ENCODE measurements at regions not wholly inside any gene's neighbourhood (a gene's known extent, or its start where the extent isn't known, plus 50 kb on each side); places are given as distances from the start of the nearest gene placed in this dataset.

- DNase-seq (no peak), ATAC-seq (no peak)
Measured at GRCh38 chr13:82698383-82698782, 1183.9 kb downstream of the SLITRK1 start.

GRCh38 chr13:82693607-82694006 is 1188.7 kb downstream of the SLITRK1 start:
- DNase-seq: no peak
- no peak for ATAC-seq

- ATAC-seq: peak; percentile 52
- DNase-seq: no peak
Measured at GRCh38 chr13:82688400-82688994, 1193.8 kb downstream of the SLITRK1 start.

GRCh38 chr13:82687884-82688283 is 1194.4 kb downstream of the SLITRK1 start:
- DNase-seq: no peak
- ATAC-seq: no peak

- DNase-seq (no peak), ATAC-seq (no peak)
Measured at GRCh38 chr13:82681535-82681934, 1200.7 kb downstream of the SLITRK1 start.

GRCh38 chr13:82678052-82678451 is 1204.2 kb downstream of the SLITRK1 start:
- DNase-seq (no peak), ATAC-seq (no peak)

GRCh38 chr13:82675024-82675423 is 1207.2 kb downstream of the SLITRK1 start:
- no peak for ATAC-seq
- DNase-seq: no peak

- DNase-seq: no peak
- ATAC-seq: no peak
Measured at GRCh38 chr13:82674546-82674945, 1207.7 kb downstream of the SLITRK1 start.

GRCh38 chr13:82672248-82672647 is 1210.0 kb downstream of the SLITRK1 start:
- DNase-seq: no peak

GRCh38 chr13:82664183-82664582 is 1218.1 kb downstream of the SLITRK1 start:
- no peak for DNase-seq
- no peak for ATAC-seq

More at GRCh38 chr13:82672248-82672647, 1210.0 kb downstream of the SLITRK1 start:
- ATAC-seq: no peak

GRCh38 chr13:82661126-82661525 is 1221.1 kb downstream of the SLITRK1 start:
- DNase-seq (no peak), ATAC-seq (no peak)

GRCh38 chr13:82658811-82659210 is 1223.5 kb downstream of the SLITRK1 start:
- DNase-seq (no peak), ATAC-seq (no peak)

GRCh38 chr13:82657471-82657870 is 1224.8 kb downstream of the SLITRK1 start:
- ATAC-seq (no peak), DNase-seq (no peak)

- ATAC-seq: no peak
Measured at GRCh38 chr13:82654861-82655855, 1227.1 kb downstream of the SLITRK1 start.

GRCh38 chr13:82654143-82654542 is 1228.1 kb downstream of the SLITRK1 start:
- DNase-seq: no peak
- ATAC-seq: no peak

More at GRCh38 chr13:82654861-82655855, 1227.1 kb downstream of the SLITRK1 start:
- DNase-seq: no peak

GRCh38 chr13:82647540-82647939 is 1234.7 kb downstream of the SLITRK1 start:
- no peak for DNase-seq
- ATAC-seq: no peak

GRCh38 chr13:82636119-82636518 is 1246.2 kb downstream of the SLITRK1 start:
- DNase-seq (no peak), ATAC-seq (no peak)

GRCh38 chr13:82634946-82635345 is 1247.3 kb downstream of the SLITRK1 start:
- no peak for DNase-seq
- ATAC-seq: no peak

GRCh38 chr13:82627183-82627582 is 1255.1 kb downstream of the SLITRK1 start:
- DNase-seq (no peak), ATAC-seq (no peak)

- no peak for ATAC-seq
- no peak for DNase-seq
Measured at GRCh38 chr13:82625717-82626116, 1256.6 kb downstream of the SLITRK1 start.

- DNase-seq (no peak), ATAC-seq (no peak)
Measured at GRCh38 chr13:82615043-82615442, 1267.2 kb downstream of the SLITRK1 start.

GRCh38 chr13:82614086-82614485 is 1268.2 kb downstream of the SLITRK1 start:
- ATAC-seq: no peak
- DNase-seq: no peak

GRCh38 chr13:82606008-82606407 is 1276.3 kb downstream of the SLITRK1 start:
- DNase-seq (no peak), ATAC-seq (no peak)
